ENCODE measurements at regions not wholly inside any gene's neighbourhood (a gene's known extent, or its start where the extent isn't known, plus 50 kb on each side); places are given as distances from the start of the nearest gene placed in this dataset.

DNA sequence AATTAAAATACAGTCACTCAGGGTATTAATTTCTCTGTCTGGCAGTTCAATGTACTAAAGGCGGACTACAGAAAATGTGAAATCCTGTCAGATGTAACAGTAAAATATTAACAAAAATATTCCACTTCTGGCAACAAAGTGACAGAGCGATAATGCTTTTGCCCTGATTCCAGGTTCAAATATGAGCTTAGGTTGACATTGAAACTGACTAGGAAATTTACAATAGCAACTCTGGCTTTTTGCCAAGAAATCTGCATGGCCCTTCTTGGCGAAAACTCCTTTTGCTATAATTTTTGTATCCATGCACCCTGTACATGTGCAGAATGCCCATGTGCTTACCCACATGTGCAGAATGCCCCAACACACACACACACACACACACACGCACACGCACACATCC, 552.2 kb downstream of the MDFIC start:
- DNase-seq (ENCODE audit: low spot score) = no peak

DNA sequence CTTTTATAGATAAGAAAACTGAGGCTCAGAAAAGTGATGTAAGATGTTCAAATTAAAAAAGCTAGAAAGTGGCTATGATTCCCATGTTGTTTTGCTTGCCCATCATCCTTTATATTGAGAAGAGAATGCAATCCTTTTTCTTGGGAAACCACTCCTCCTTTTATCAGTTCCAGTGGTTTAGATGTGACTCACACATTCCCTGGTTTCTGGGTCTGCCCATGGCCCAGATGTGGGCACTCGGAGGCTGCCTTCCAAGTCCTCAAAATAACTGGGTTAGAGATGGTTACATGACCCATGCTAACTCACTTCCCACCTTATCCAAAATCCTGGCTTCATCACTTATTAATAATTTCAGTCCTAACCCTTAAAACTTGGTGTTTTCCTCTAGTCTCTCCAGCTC, 550.0 kb downstream of the MDFIC start:
- no peak for DNase-seq (ENCODE audit: low spot score)

DNA sequence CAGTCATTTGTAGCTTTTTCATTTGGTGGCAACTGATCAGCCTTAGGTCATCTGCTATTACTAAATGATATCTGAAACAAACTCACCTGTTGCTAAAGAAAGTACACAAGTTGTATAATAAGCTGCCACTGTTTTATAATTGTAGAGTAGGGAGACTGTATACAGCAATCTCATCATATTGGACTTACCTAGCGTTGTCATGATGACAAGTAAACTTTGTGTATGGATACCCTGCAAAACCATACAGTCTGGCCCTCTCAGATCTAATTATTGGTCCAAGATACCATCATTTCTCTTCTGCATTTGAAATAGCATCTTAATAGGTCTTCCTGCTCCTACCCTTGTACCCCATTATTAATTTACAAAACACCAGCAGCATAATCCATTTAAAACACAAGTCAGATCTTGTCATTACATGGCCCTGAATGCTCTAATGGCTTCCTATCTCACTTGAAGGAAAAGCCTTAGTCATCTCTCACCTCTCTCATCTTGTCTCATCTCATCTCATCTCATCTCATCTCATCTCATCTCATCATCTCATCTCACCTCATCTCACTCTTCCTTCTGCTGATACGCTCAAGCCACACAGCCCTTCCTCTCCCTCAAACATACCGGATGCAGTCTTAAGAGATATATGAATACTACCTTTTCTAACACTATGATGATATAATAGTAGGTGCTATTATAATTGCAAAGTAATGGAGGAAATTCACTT, 540.6 kb downstream of the MDFIC start:
- DNase-seq (ENCODE audit: low spot score) = no peak

DNA sequence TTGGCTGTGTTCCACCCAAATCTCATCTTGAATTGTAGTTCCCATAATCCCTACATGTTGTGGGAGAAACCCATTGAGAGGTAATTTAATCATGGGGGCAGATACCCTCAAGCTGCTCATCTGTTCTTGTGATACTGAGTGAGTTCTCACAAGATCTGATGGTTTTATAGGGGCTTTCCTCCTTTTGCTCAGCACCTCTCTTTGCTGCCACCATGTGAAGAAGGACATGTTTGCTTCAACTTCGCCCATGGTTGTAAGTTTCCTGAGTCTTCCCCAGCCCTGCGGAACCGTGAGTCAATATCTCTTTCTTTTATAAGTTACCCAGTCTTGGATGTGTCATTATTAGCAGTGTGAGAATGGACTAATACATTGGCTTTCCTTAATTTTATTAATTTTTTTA, 527.8 kb downstream of the MDFIC start:
- DNase-seq (ENCODE audit: low spot score) = no peak

DNA sequence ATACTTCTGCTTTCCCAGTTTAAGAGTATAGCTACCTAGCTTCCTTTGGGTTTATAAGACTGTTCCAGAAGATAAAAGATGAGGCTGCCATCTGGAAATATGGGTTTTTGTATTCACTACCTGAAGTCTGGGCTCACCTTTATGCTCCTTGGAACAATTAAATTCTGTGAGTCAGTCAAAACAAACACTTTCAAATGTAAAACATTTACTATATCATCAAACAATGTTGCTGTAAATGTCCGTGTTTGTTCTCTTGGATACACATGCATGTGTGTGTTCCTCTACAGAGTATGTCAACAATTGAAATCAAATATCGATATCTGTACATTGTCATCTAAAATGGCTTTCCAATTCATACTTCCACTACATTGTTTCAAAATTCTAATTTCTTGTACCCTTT, 525.6 kb downstream of the MDFIC start:
- no peak for DNase-seq (ENCODE audit: low spot score)

DNA sequence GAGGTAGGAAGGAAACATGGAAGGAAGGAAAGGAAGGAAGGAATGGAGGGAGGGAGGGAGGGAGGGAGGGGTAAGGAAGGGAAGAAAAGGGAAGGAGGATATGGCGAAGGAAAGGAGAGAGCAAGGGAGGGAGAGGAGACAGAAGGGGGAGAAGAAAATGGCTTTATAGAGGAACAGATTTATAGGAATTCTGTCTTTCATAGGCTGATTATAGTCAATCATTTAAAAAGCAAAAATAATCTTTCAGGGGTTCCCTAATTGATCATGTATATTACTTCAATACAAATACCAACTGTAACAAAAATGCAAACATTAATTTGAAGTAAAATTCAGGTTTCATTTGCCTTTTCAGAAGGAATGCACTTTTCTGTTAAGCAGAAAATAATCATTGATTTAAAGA, 519.1 kb downstream of the MDFIC start:
- no peak for DNase-seq (ENCODE audit: low spot score)

DNA sequence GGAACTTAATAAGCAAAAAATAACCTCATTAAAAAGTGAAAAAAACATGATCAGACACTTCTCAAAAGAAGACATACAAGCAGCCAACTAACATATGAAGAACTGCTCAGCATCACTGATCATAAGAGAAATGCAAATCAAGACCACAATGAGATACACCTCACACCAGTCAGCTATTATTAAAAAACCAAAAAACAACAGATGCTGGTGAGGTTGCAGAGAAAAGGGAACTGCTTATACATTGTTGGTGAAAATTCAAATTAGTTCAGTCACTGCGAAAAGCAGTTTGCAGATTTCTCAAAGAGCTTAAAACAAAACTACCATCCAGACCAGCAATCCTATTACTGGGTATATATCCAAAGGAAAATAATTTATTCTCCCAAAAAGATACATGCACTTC, 513.3 kb downstream of the MDFIC start:
- no peak for DNase-seq (ENCODE audit: low spot score)

DNA sequence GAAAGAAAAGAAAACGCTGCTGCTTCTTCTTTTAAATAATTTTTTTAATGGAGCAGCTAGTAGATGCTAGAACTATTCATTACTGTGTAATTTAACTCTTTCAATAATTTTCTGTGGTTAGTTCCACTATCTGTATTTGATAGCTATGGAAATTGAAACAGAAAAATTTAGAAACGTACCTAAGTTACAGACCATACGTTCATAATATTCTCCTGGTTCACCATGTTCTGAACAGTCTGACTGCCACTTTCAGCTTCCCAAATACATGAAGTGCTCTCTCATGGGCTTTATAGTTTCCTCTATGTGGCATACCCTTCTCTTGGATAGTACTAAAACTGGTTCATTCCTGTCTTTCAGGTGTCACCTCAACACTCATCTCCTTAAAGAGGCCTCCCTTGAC, 508.0 kb downstream of the MDFIC start:
- no peak for DNase-seq (ENCODE audit: low spot score)

DNA sequence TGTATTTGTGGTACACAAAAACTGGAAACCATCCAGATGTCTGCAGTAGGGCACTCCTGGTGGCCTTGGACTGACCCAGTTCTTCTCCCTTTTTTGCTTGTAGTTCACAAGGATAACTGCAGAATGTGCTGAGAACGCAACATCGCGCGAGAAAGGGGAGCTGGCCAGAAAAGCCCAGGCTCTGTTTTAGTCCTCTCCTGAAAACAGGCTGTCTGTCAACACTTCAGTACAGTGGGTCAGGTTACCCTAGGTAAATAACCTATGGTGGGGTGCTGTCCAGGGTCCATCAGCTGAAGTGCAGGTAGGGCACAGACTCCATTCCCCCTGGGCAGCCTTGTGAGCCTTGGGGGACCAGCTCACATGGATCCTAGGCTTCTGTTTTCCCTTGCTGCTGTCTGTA, 495.8 kb downstream of the MDFIC start:
- no peak for DNase-seq (ENCODE audit: low spot score)

DNA sequence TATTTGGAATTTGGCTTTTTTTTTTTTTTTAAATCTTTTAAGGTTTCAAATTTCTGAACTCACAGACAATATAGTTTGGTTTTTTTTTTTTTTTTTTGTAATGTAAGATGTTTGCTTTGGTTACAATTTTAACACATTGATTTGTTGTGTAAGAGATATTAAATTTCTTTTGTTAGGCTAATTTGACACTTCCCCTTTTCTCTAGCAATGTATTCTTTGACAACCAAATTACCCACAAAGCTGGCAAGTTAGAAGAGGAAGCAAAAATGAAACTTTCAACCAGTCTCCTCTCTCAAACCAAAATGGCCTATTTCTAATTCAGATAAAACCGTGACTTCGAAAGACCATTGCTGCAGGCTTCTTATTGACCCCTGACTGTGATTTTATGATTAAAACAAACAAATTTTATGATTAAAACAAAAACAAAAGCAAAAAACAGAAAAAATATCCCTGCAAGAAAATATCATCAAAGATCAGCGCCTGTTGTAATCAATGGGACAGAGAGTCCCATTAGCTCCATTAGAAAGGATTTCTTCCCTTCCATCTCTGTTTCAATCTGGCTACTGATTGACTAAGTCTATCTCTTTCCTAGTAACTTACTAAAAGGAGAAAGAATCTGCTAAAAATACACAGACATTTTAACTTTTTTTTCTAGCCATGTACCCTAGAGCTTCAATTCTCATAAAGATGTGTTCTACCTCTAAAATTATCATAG, 489.2 kb downstream of the MDFIC start:
- DNase-seq (ENCODE audit: low spot score) = no peak

DNA sequence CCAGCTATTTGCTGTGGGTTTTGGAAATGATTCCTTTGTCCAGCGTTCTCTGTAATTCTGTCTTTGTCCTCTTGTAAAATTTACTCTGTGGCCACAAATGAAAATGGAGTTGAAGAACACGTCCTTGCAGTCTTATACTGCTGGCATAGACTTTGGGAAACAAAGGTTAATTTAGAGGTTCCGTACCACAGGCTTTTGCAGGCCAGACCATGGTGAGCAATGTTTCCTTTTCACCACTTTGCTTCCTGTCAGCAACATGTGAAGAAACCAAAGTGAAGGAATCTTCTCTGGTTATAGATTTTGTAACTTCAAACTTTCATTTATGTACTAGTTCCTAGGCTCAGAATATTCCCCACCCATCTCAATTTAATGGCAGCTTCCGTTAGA, 488.5 kb downstream of the MDFIC start:
- DNase-seq (ENCODE audit: low spot score) = no peak

DNA sequence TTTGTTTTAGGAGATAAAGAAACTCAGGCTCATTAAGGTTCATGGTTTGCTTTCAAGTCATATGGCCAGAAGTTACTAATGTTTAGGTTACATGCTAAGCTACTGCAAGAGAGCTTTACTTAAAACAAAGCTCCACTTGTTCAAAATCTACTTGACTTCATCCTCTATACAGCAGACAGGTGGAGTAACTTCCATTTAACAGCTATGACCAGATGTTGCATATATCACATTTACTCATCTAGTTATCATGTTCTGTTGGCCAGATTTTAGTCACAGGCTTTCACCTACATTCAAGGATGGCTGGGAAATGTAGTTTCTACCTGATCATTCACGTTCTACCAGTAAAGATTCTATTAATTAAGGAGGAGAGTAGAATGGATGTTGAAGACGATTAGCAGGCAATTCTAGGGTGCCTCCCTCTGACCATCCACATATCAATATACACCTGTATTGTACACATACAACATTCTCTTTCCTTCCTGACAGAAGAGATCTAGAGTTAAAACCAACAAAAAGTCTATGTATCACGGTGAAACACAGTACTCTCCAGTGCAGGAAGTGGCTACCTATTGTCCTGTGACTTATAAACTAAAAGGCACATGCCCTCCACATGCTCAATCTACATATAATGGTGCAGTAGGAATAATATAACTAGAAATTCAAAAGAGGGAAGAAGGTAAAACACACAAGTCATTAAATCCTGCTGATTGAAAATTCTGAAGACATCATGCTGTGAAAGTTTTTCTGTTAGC, 488.0 kb downstream of the MDFIC start:
- DNase-seq (ENCODE audit: low spot score) = no peak

DNA sequence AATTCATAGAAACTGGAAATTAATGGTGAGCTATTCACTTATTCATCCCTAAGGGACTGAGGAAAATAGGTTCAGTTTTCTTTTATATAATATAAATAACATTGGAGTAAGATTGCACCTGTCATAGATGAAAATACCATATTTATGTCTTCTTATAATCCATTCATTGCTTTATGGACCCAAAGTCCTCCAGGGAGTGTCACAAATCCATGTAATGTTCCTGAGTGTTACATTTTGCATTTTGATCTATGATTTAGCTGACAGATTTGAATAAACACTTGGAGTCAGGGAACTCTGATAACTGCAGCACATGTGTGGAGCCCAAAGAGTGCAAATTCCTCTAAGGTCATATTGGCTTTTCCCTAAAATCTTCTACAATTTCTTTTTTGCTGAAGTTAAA, 484.3 kb downstream of the MDFIC start:
- no peak for DNase-seq (ENCODE audit: low spot score)

DNA sequence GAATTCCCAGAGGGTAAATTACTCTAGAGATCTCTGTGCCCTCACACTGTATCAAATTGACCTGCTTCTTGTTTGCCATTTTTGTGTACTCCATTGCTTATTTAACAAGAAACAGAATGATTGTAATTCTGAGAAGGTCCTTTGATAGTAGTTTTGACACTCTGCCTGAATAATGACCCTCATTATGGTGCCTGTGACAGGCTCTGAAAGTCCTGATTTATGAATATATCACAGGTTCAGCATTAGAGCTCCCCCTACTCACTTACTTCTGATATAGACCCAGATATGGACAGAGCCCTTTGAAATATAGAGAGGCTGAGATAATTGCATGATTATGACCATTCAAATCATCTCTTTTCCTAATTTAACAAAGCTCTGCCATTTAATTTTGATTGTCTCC, 465.2 kb downstream of the MDFIC start:
- no peak for DNase-seq (ENCODE audit: low spot score)

DNA sequence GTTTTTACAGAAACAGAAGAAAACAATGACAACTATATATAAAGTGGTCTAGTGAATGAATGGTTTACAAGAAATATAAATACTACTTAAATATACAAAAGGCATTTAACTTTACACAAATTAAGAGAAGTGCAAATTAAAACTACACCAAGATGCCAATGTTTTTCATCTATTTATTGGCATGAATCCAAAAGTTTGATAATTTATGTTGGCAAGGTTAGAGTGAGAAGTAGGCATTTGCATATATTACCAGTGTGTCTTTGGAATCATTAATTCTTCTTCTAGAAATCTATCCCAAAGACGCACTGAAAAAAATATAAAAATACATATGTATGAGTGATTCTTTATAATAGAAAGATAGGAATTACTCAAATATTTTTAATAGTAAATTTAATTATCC, 457.4 kb downstream of the MDFIC start:
- DNase-seq (ENCODE audit: low spot score) = no peak

DNA sequence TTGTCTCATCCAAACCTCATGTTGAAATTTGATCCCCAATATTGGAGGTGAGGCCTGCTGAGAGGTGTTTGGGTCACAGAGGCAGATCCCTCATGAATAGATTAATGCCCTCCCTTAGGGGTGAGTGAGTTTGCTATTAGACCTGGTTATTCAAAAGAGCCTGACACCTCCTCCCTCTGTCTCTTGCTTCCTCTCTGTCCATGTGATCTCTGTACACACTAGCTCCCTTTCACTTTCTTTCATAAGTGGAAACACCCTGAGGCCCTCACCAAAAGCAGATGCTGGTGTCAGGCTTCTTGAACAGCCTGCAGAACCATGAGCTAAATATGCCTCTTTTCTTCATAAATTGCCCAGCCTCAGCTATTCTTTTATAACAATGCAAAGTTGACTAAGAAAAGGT, 447.1 kb downstream of the MDFIC start:
- DNase-seq (ENCODE audit: low spot score) = no peak

DNA sequence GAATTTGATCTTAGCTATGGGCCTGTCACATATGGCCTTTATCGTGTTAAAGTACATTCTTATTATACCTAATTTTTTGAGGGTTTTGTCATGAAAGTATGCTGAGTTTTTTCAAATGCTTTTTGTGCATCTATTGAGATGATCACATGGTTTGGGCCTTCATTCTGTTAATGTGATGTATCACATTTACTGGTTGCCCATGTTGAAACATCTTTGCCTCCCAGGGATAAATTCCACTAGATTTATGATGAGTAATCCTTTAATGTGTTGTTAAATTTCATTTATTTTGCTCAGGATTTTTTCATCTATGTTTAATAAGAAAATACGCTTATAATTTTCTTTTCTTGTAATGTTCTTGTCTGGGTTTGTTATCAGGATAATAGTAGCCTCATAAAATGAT, 442.0 kb downstream of the MDFIC start:
- DNase-seq (ENCODE audit: low spot score) = no peak

DNA sequence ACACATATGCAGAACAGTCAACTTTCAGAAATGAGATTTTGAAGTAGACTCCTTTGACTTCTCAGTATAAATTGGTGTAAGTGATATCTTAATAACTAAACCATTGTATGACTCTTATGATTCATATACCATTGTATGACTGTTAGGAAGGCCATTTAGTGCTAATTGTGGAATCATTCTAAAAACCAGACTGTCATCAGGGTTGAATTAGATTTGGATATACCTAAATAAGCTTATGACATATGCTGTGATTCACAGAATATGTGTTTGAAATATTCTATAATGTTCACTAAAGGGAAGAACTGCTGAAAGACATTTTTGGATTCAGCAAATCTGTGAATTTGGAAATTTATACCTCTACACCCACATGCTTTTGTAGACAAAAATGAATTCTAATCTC, 438.1 kb downstream of the MDFIC start:
- DNase-seq (ENCODE audit: low spot score) = no peak

DNA sequence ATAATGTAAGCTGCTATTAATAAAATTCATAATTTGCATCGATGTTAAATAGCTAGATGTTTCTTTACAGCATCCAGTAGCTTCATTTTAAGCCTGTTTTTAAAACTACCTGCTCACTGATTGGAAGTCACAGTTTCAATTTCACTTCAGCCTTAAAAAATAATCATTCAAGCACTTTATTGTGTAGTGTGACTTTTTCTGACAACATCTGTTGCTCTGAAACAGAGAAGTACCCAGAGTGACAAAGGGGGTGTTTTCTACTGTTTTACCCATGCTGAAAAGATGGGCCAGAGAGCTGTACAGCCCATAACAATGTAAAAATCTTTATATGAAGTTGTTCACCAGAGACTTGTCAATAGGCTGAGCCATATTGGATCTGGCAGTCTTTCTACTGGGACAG, 437.2 kb downstream of the MDFIC start:
- DNase-seq (ENCODE audit: low spot score) = no peak

DNA sequence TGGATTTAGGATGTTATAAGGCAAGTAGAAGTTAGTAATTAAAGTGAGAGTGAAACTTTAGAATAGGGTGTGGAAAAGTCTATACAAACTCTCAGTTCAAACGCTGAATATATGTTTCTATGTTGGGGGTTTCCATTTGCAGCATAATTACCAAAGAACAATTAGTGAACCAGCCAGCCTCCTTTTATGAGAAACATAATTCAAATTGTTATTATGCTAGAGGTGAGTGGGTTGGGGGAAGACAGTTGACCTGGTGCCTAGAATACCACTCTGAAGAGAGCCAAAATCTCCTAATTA, 435.8 kb downstream of the MDFIC start:
- DNase-seq (ENCODE audit: low spot score) = no peak

DNA sequence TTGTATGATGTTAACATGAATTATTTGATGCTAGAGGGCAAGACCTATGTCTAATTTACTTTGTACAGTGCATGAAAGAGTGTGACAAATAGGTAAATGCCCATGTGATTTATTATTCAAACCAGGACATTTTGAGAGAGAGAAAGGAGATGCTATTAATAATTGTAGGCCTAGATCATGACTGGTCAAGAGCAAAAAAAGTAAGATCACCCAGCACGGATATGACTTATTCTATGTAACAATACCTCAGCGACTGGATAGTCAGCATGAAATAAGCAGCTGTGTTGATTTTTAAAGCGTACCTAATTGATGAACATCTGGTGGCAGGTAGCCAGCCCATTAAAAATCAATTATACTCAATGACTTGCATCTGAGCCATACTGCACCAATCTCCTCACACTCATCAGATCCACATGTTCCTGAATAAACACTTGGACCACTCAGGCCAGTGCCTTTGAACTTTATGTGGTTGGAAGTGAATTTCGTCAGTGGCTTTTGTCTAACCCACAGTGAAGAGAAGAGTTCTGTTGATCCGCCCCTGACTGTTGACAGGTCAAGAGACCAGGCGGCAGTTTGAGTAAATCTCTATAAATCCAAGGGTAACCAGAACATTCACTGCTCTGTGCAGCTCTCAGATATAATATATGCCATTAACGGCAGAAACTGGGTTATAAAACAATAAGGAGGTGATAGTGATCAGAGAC, 435.3 kb downstream of the MDFIC start:
- no peak for DNase-seq (ENCODE audit: low spot score)

DNA sequence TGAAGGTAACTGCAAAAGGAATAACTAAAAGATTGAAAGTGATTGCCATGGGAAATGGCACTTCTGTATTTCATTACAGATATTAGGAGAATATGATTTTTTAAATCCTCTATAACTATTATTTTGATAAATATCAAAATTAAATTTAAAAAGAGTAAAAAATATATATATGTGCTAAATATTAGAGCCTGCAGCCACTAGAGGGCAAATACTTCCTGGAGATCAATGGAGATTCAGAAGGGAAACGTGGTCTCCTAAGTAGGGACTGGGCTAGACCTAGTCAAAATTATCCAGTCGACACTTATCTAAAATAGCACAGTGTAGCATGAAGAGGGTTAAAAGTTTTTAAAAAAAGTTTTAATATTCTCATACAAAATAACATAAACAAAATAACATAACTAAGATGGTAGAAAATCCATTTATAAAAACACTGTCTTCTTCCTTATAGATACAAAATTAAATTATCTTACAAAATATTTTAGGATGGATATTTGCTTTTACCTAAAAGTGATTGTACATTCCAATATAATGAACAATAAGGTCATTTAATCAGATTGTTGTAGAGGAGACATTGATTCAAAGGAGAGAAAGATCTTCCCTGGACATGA, 434.3 kb downstream of the MDFIC start:
- no peak for DNase-seq (ENCODE audit: low spot score)

DNA sequence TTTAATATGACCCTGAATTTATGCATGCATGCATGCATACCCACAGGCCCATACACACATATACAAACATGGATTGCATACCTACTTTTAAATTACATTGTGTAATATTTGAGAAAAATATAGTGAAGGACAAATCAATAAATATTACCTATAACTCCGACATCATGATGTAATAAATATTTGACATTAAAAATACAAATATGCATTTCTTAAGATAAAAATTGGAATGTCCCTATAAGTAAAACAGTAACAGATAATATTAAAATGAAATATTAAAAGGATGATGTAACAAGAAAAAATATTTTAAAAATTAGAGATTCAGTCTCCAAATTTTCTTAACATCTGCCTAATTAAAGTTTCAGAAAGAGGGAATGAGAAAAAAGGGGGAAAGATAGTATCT, 433.0 kb downstream of the MDFIC start:
- DNase-seq (ENCODE audit: low spot score) = no peak

Measured in COLO829 (cell line).